ENCODE measurements at regions not wholly inside any gene's neighbourhood (a gene's known extent, or its start where the extent isn't known, plus 50 kb on each side); places are given as distances from the start of the nearest gene placed in this dataset.
"Not testable (repeated sequence)": the region's sequence is repeated elsewhere in the genome, so short reads cannot be mapped to it uniquely, and the experiment has no call there.

- DNase-seq: peak in 1 of 2 experiments; percentile 17
- no peaks in the 10 kb centered on the region for H3K4me1 Mint-ChIP-seq (ENCODE audit: low read depth, unreplicated experiment)
- peaks cover 12% of the 10 kb centered on the region for H3K9me3 Mint-ChIP-seq (ENCODE audit: unreplicated experiment)
- H3K36me3 Mint-ChIP-seq (ENCODE audit: insufficient read depth, unreplicated experiment): no peaks in the 10 kb centered on the region
- Histone ChIP-seq H3K27me3 (replicated peaks; ENCODE audit: control insufficient read depth, insufficient read depth, low read length) (no peaks in the 10 kb centered on the region), H3K4me1 (no peaks in the 10 kb centered on the region), H3K4me3 (ENCODE audit: low read depth, low read length) (no peak overlapping the region), H3K9me3 (peaks cover 10% of the 10 kb centered on the region; the same call in 1 of the 2 replicates), H3K36me3 (ENCODE audit: control insufficient read depth, insufficient read depth, low read length) (no peaks in the 10 kb centered on the region)
- POLR2A ChIA-PET: no interaction called here
- no peak overlapping the region for H3K27ac Mint-ChIP-seq (ENCODE audit: unreplicated experiment)
- H3K4me3 Mint-ChIP-seq (ENCODE audit: unreplicated experiment): no peak overlapping the region
- intact Hi-C loops (cut with micrococcal nuclease; ENCODE audit: unreplicated experiment): no loop called here
- CTCF ChIA-PET: no interaction called here
- TF ChIP-seq CTCF (IDR thresholded peaks at IDR 0.05; ENCODE audit: insufficient read depth in 1 of 2, low read depth in 1 of 2, low read length in 1 of 2, severe bottlenecking in 1 of 2, unreplicated experiment in 1 of 2): peak in 1 of 2 experiments; percentile 19
- BruUV-seq (replicated peaks): no TSS peak
- peaks cover 15% of the 10 kb centered on the region for H3K27me3 Mint-ChIP-seq (ENCODE audit: insufficient read depth, unreplicated experiment)
Measured at GRCh38 chr14:105774001-105774400, 247.6 kb downstream of the TMEM121 start.

- H3K27me3 Mint-ChIP-seq (ENCODE audit: insufficient read depth, unreplicated experiment): peaks cover 13% of the 10 kb centered on the region
- intact Hi-C loops (cut with micrococcal nuclease; ENCODE audit: unreplicated experiment); DNase-seq; H3K4me3 ChIP-seq (ENCODE audit: low read depth, low read length); H3K4me1 Mint-ChIP-seq (ENCODE audit: low read depth, unreplicated experiment); H3K36me3 ChIP-seq (ENCODE audit: control insufficient read depth, insufficient read depth, low read length); H3K4me1 ChIP-seq; CTCF ChIA-PET; POLR2A ChIA-PET; H3K36me3 Mint-ChIP-seq (ENCODE audit: insufficient read depth, unreplicated experiment); H3K27me3 ChIP-seq (replicated peaks; ENCODE audit: control insufficient read depth, insufficient read depth, low read length); H3K27ac Mint-ChIP-seq (ENCODE audit: unreplicated experiment); H3K4me3 Mint-ChIP-seq (ENCODE audit: unreplicated experiment); BruUV-seq (replicated peaks): not testable (repeated sequence)
- peaks cover 17% of the 10 kb centered on the region for H3K9me3 ChIP-seq
- peaks cover 20% of the 10 kb centered on the region for H3K9me3 Mint-ChIP-seq (ENCODE audit: unreplicated experiment)
Measured at GRCh38 chr14:105774585-105775348, 248.4 kb downstream of the TMEM121 start.

- H3K27ac Mint-ChIP-seq (ENCODE audit: unreplicated experiment); H3K36me3 Mint-ChIP-seq (ENCODE audit: insufficient read depth, unreplicated experiment); H3K4me3 ChIP-seq (ENCODE audit: low read depth, low read length); POLR2A ChIA-PET; DNase-seq; H3K36me3 ChIP-seq (ENCODE audit: control insufficient read depth, insufficient read depth, low read length); H3K27me3 Mint-ChIP-seq (ENCODE audit: insufficient read depth, unreplicated experiment); BruUV-seq (replicated peaks); H3K4me1 ChIP-seq; H3K27me3 ChIP-seq (replicated peaks; ENCODE audit: control insufficient read depth, insufficient read depth, low read length); CTCF ChIA-PET; H3K4me3 Mint-ChIP-seq (ENCODE audit: unreplicated experiment); H3K4me1 Mint-ChIP-seq (ENCODE audit: low read depth, unreplicated experiment); intact Hi-C loops (cut with micrococcal nuclease; ENCODE audit: unreplicated experiment): not testable (repeated sequence)
- peaks cover 21% of the 10 kb centered on the region for H3K9me3 ChIP-seq
- peaks cover 26% of the 10 kb centered on the region for H3K9me3 Mint-ChIP-seq (ENCODE audit: unreplicated experiment)
Measured at GRCh38 chr14:105775349-105775923, 249.1 kb downstream of the TMEM121 start.

- H3K36me3 Mint-ChIP-seq (ENCODE audit: insufficient read depth, unreplicated experiment); intact Hi-C loops (cut with micrococcal nuclease; ENCODE audit: unreplicated experiment); H3K4me1 Mint-ChIP-seq (ENCODE audit: low read depth, unreplicated experiment); DNase-seq; H3K4me3 ChIP-seq (ENCODE audit: low read depth, low read length); H3K36me3 ChIP-seq (ENCODE audit: control insufficient read depth, insufficient read depth, low read length); H3K4me3 Mint-ChIP-seq (ENCODE audit: unreplicated experiment); BruUV-seq (replicated peaks); H3K4me1 ChIP-seq; H3K27me3 Mint-ChIP-seq (ENCODE audit: insufficient read depth, unreplicated experiment); CTCF ChIA-PET; H3K27me3 ChIP-seq (replicated peaks; ENCODE audit: control insufficient read depth, insufficient read depth, low read length); H3K27ac Mint-ChIP-seq (ENCODE audit: unreplicated experiment); POLR2A ChIA-PET: not testable (repeated sequence)
- peaks cover 28% of the 10 kb centered on the region for H3K9me3 ChIP-seq
- peaks cover 29% of the 10 kb centered on the region for H3K9me3 Mint-ChIP-seq (ENCODE audit: unreplicated experiment)
Measured at GRCh38 chr14:105776112-105776511, 249.7 kb downstream of the TMEM121 start.
